DOHH2 (cell line): ENCODE measurements at regions not wholly inside any gene's neighbourhood (a gene's known extent, or its start where the extent isn't known, plus 50 kb on each side); places are given as distances from the start of the nearest gene placed in this dataset.

Experiments used
- CTCF ChIP-seq: fragments of 200-600 bp; sonication (generic); IDR thresholded peaks from one replicate; pipeline ENCODE4 v1.5.1; 2014; ENCODE audit warnings: antibody characterized with exemption, mild to moderate bottlenecking, low read depth, low read length; ENCODE audit not compliant: poor library complexity, severe bottlenecking
- EZH2phosphoT487 ChIP-seq: fragments of 200-600 bp; sonication (generic); IDR thresholded peaks from 2 replicates; pipeline ENCODE4 v1.6.1; 2017; ENCODE audit warnings: borderline replicate concordance, mild to moderate bottlenecking, antibody characterized with exemption, low read length, moderate library complexity, mixed read lengths

- no peak for TF ChIP-seq CTCF
- TF ChIP-seq EZH2phosphoT487, result no peak
Observed at GRCh38 chr18:45481821-45482220, 133.5 kb upstream of the SLC14A2 start.
